NCI-H345 treated with DMSO at 0.1 percent for 48 hours (cell line): ENCODE measurements at regions not wholly inside any gene's neighbourhood (a gene's known extent, or its start where the extent isn't known, plus 50 kb on each side); places are given as distances from the start of the nearest gene placed in this dataset.

Source experiments
- DNase-seq: peaks from one replicate; lab custom pipeline; 2025; ENCODE audit not compliant: unreplicated experiment; lab: John Stamatoyannopoulos, UW

- no peak for DNase-seq
These were observed 166.5 kb upstream of the NR3C1 start for GRCh38 chr5:143569722-143570567.

- DNase-seq = no peak
These were observed 165.8 kb upstream of the NR3C1 start for GRCh38 chr5:143569213-143569701.

GRCh38 chr5:143567583-143568504 lies 164.4 kb upstream of the NR3C1 start:
- no peak for DNase-seq

DNA sequence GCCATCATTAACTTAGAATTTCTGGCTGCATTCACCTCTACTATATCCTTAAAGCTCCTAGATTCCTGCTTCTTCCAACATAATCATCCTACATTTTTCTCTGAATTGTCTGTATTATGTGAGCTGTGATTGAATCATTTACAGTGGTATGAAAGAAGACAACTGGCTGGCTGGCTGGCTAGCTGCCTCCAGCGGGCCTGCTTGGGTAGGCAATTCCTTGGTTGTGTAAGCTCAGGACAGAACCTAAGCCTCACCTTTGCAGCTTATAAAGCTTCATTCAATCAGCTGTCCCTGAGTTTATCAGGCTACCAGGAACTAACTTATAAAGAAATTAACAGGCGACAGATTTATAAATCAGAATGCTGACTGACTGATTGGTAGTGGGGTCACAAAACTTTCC lies 162.7 kb upstream of the NR3C1 start:
- no peak for DNase-seq

- DNase-seq = no peak
These were observed 160.9 kb upstream of the NR3C1 start for GRCh38 chr5:143564417-143564816.

- DNase-seq = no peak
These were observed 159.4 kb upstream of the NR3C1 start for GRCh38 chr5:143562935-143563334.

DNA sequence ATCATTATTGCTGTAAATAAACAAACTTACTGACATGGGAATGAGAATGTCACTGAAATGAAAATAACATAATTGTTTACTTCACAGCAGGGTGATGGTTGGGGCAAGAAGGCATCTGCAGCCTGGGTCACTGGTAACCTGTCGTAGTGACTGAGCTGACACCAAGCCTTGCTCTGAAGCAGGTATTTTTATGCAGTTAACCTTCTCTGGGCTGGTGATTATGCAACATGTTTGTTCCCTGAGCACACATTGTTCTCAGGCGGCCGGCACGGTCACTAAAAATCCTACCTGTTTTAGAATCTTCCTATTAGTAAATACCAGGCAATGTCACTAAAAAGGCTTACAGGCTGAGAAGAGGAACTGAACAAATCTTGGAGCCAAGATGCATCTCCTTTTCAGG lies 157.7 kb upstream of the NR3C1 start:
- no peak for DNase-seq

GRCh38 chr5:143560378-143560777 lies 156.9 kb upstream of the NR3C1 start:
- DNase-seq = no peak

- no peak for DNase-seq
These were observed 156.2 kb upstream of the NR3C1 start for GRCh38 chr5:143559586-143560109.

DNA sequence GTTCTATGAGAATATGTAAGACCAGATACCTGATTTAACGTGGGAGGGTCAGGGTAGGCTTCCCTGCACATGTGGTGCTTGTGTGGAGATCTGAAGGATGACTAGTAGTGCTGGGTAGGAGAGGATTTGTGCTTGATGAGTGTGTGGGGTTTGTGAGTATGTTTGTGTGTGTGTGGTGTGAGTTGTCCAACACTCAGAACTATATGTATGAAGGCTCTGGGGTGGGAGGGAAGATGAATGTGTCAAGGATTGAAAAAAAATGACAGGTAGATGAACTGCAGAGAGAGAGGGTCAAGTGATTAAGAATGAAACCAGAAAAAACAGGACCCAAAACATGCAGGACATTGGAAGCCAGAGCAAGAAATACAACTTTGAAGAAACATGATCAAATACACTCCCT lies 154.6 kb upstream of the NR3C1 start:
- no peak for DNase-seq

- DNase-seq = no peak
These were observed 153.8 kb upstream of the NR3C1 start for GRCh38 chr5:143557061-143557818.

- DNase-seq = no peak
These were observed 151.5 kb upstream of the NR3C1 start for GRCh38 chr5:143554918-143555477.

GRCh38 chr5:143554187-143554717 lies 150.8 kb upstream of the NR3C1 start:
- no peak for DNase-seq

GRCh38 chr5:143552680-143553079 lies 149.2 kb upstream of the NR3C1 start:
- DNase-seq = no peak

- no peak for DNase-seq
These were observed 148.3 kb upstream of the NR3C1 start for GRCh38 chr5:143551820-143552251.

DNA sequence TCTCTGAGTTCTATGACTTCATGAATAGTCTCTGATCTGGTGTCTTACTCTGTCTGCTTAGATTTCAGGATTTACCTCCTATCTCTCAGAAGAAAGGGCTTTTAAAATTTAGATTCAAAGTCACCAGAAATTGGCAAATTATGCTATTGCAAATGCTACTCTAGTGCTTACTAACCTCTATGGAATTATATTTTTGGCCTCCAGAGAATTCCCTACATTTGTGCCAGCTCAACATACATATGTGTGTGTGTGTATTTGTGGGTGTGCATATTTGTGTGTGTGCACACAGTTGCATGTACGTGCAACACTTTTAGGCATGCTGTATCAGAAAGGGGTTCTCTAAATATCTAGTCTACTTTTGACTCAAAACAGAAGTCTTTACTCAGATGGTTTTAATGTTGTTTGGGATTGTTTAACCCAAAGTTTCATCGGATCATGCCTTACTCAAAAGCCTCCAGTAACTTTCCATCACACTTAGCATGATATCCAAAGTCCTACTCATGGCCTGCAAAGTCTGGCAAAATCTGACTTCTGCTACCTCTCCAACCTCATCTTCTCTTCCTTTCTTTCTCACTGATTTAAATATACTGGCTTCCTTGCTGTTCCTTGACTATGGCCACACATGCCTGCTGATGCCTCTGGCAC lies 147.6 kb upstream of the NR3C1 start:
- DNase-seq = no peak

- no peak for DNase-seq
These were observed 143.9 kb upstream of the NR3C1 start for GRCh38 chr5:143547342-143547741.

GRCh38 chr5:143546394-143546793 lies 142.9 kb upstream of the NR3C1 start:
- no peak for DNase-seq

DNA sequence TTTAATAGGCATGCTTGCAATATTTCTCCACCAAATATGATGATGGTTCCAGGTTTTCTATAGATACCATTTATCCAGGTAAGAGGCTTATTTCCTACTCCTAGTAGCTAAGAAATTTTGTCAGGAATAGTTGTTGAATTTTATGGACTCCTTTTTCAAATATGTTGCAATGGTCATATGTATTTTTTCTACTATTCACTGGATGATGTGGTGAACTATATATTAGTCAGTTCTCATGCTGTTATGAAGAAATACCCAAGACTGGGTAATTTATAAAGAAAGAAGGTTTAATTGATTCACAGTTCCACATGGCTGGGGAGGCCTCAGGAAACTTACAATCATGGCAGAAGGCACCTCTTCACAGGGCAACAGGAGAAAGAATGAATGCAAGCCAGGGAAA lies 141.1 kb upstream of the NR3C1 start:
- no peak for DNase-seq
